GM19025 (cell line): ENCODE measurements at regions not wholly inside any gene's neighbourhood (a gene's known extent, or its start where the extent isn't known, plus 50 kb on each side); places are given as distances from the start of the nearest gene placed in this dataset.

Experiments
- ATAC-seq: cut with Tn5 transposase; IDR thresholded peaks from one replicate; pipeline ENCODE4 v1.9.1; 2021; ENCODE audit warnings: mild to moderate bottlenecking, low read depth, moderate library complexity; ENCODE audit not compliant: unreplicated experiment

DNA sequence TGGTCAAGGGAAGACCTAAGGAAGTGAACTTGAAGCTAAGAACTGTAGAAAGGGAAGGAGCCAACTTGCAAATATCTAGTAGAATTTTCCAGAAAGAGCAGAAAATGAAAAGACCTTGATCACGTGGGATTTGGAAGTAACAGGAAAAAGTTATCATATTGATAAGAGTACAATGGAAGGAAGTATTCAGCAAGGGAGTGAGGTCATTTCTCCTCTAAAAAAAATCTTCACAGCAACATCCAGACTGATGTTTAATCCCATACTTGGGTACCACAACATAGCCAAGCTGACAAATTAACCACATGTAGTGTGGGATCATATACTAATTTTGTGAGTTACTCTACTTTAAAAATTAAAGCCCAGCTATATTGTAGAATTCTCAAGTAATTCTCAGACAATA is 207.0 kb upstream of the CXCL12 start:
- ATAC-seq: no peak

DNA sequence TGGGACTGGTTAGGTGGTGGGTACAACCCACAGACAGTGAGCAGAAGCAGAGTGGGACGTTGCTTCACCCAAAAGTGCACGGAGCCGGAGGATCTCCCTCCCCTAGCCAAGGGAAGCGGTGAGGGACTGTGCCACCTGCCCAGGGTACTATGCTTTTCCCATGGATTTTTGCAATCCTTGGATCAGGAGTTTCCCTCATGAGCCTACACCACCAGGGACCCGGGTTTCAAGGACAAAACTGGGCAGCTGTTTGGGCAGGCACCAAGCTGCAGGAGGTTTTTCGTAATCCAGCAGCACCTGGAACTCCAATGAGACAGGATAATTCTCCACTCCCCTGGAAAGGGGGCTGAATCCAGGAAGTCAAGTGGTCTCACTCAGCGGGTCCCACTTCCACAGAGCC is 209.1 kb upstream of the CXCL12 start:
- ATAC-seq: no peak

DNA sequence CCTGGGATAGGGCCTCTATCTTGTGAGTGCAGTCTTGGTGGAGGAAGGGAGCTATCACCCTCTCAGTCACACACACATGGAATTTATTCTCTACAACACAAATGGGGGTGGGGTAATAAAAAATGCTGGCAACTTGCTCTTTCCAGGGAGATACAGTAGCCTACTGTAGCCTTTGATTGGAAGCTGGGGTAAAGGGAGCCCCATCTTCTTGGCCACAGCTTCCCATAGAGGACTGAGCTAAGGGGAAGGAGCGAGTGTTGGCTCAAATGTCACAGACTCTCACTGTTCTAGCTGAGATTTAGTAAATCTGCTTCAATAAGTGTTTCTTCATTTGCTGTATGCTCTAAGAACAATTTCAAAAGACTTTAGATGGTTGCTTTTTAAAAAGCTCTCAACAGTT is 222.2 kb upstream of the CXCL12 start:
- no peak for ATAC-seq

DNA sequence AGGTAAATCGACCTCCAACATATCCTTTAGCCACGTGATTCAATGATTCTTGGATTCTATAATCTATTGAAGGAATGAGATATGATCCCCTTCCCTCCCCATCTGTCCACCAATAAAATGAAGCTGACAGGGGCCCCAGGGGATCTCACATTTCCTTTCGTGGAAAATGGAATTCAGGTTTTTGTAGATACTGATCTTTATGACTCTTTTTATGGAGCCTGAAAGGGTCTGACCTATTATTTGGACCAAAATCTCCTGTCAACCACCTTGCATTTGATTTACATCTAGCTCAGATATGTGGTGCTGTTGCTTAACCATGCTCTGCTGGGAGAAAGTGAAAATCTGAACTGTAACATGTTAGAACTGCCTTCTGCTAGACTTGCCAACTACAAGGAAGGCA is 234.0 kb upstream of the CXCL12 start:
- no peak for ATAC-seq

DNA sequence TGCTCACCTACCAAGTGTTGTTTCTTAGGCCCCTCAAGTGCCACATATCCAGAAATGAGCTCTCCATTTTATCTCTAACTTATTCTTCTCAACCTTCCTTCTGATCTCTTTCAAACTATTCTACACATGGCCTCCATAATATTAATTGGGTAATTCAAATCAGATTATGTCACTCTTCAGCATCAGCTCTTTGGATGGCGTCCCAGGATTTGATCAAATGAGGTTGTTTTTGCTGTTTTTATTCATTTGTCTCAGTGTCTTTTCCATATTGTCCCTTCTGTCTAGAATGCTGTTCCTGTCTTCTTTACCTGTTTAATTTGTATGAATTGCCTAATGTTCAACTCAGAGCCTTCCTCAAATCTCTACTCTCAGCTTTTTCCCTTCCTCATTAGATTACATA is 234.6 kb upstream of the CXCL12 start:
- ATAC-seq: no peak

DNA sequence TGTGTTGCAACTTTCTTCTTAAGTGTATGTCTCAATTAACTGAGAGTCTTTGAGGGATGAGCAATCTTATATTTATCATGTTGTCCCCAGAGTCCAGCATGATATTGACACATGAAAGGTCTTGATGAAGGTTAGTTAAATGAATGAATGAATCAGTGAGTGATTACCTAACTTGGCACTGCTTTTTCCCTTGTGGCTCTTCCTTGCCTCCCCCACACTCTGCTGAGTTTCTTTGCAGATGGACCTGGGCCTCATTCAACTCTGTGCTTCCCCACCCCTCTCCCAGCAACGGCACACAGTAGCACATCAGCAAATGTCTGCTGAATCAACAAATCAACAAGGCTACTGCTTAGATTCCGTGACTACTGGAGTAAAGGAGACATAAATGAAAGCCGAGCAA is 235.1 kb upstream of the CXCL12 start:
- no peak for ATAC-seq

DNA sequence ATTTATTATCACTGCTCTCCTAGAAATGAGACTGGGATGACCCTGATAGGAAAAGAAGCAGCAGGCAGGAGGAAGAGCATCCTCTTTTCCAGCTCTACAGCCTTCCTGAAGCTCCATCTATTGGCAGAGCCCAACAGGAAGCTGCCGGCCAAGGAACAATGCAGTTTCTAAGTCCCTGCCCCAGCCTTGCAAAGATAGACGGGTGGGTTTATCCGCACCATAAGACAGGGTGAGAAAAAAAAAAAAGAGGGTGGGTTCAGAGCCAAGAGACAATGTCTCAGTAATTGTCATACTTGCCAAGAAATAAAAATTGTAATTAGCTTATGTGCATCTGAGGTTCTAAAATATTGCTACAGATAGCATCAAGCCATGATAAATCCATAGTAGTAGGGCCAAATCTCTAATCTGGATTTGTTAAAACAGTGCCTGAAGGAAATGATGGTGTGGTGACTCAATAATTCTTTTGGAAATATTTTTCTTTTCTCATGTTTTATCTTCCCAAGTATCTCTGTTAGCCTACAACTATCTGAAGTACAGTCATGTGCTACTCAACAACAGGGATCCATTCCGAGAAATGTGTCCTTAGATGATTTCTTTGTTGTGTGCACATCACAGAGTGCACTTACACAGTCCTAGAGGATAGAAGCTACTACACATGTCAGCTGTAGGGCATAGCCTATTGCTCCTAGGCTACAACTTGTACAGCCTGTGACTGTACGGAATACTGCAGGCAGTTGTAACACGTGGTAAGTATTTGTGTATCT is 242.9 kb upstream of the CXCL12 start:
- ATAC-seq: no peak

DNA sequence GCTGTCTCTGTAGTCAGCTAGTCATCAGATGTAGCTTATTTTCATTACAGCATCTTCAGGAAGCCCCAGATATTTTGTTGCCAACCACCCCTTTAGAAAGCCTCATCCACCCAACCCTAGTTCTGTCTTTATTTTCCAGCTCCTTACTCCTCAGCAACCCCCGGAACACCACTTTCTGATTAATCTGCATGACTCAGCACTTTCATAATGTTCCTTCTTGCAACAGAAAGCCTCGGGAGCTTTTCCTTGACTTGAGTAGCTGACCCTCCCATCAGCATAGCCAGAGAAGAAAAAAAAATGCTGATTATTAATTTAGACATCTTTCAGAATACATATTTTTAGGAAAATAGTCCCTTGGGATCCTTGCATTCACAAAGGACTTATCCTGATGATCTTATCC is 244.0 kb upstream of the CXCL12 start:
- ATAC-seq: no peak

DNA sequence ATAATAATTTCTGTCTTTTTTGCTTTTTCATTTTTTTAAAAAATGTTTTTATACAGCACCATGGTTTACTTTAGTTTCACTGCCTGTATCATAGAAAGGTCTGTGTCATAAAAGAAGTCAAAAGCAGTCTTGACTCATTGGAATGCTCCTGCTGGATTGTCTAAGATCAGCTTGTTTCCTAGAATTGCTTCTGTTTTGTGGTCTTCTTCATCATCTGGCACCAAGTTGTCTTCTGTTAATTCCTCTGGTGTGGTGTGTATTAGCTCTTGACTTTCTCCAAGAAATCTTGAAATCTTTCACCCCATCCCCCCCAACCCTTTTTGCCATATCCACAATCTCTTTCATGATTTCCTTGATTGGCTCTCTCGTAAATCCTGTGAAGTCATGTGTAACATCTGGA is 250.3 kb upstream of the CXCL12 start:
- ATAC-seq: no peak

DNA sequence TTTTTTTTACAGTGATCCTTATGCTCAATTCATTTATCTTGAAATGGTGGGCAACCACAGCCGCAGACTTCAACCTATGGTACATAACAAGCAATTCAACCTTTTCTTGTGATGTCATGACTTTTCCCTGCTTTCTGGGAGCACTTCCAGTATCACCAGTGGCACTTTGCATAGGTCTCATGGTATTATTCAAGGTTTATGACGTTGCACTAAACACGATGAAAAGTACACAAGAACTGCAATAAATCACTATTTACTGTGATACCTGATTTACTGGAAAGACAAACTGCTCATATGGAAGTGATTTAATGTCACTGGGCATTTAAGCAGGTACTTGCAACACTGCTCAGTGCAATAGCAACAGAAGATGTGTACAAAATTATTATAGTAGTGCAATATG is 251.7 kb upstream of the CXCL12 start:
- no peak for ATAC-seq

DNA sequence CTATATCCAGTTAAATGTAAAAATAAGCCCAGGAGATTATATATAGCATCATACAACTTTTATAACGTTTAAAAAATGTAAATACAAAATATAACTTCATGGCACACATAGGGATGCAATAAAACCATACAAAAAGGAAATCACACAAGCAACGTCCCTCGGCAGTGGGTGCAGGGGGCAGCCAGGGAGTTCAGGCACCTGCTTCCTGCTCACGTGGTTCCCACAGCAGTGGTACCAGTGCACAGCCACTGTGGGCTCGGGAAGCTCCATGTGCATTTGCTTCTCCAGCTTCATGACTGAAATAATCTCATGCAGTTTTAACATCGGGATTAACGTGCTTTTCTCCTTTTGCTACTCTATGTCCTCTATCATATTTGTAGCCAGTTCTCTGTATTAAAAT is 255.5 kb upstream of the CXCL12 start:
- ATAC-seq: no peak

DNA sequence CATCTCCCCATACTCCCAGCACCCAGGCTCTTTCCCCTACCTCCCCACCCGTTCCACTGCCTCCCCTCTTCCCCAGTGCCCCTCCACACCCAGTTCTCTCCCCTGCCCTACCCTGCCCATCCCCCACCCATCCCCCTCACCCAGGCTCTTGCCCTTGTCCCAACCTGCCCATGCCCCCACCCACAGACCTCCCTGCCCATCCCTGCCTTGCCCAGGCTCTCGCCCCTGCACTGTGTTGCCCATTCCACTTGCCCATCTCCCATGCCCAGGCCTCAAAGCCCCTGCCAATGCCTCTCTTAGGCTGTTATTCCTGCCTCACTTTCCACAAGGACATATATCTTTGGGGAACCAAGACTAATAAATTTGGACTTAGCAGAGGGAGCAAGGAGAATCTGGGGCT is 262.6 kb upstream of the CXCL12 start:
- ATAC-seq: no peak

DNA sequence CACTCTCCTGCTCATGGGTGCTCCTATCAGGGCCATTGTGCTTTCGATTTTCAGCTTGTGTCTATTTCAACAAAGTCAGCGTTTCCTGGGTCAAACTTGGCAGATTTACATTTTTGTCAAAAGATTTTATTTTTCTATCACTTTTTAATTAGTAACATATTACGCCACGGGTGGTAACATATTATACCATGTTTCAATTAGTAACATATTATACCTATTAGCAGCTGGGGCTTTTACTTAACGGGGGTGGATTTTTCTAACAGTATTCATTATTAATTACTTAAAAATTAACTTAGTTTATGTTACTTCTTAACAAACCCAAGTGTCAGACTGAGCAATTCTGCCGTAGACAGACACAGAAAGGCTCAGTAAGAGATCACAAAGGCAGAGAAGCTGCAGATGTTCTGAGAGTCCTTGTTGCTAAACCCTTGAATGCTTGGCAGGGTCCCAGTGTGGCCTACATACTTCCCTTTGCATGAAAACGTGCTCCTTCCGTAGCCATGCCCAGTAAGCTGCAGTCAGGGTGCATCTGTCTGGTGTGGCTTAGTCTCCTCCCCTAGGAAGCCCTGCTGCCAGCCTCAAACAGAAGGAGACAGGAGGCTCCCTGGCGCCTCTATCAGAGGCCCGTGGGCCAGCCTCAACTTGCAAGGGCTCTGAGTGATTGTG is 263.1 kb upstream of the CXCL12 start:
- peak; percentile 82 for ATAC-seq

DNA sequence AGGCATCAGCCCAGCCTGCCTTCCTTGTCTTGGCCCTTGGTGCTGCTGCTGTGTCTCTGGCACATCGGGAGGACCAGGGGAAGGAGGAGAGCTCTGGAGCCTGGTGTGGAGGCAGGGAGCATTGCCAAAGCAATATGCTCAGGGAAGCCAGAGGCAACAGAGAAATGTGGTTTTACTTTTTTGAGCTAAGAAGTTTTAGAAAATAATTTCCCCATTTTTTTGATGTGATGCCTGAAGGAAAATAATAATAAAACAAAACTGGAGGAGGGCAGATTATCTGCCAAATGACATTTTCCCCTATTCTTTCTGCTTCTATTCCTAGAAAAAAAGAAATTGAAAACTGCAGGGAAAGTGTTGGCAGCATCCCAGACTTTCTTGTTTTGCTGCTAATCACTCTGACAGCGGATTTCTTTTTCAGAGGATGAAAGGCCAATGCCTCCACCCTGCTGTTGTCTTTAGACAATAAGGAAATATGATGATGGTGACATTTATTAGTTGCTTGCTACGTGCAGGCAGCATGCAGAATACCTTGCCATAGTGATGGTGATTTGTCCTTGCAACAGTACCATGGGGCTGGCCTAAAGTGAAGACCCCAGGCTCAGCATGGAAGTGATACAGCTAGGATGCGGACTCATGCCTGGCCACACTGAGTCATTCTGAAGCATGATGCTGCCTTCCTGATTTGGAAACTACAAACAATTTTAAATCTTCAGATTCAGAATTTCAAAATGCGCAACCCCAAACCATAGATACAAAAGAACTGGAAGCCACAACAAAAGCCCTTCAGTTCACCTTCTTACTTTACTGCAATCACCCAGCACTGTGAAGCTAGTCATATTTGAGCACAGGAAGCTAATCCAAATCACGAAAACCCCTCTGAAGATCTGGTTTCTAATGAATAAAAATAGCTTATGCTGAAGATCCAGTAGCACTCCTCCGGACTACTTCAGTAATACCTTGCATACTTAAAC is 260.2 kb upstream of the TMEM72 start:
- ATAC-seq: no peak

DNA sequence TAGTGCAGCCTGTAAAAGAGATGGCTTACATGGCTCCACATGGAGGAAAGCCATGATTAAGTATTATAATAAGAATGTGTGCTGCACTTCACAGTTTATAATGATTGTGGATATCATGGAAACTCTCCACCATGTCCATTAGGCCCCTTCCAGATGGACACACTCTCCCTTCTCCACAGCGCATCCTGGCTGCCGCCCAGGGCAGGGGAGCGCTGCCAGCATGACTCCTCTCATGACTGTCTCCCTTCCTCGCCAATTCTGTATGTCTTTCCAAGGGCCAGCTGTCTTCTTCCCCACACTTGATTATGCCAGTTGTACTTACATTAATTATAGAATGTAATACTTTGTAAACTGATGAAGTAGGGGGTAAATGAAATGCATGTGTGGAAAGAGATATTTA is 259.3 kb upstream of the TMEM72 start:
- ATAC-seq: no peak

DNA sequence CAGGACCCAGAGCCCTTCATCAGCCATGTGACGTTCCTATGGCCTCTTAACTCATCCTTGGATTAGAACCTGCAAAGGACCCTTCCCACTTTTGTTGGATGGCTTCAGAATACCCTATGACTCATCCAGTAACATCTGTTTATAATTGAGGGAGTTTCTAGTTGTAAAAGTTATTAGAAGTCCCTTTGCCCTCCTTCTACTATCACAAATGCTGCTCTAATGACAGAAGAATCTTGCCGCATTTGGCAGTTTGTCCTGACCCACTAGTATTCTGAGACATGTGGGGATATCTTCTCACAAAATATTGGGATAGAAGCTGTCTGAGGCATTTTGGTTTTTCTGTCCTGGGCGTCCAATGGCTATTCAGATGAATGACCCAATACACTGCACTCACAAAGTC is 251.8 kb upstream of the TMEM72 start:
- no peak for ATAC-seq

DNA sequence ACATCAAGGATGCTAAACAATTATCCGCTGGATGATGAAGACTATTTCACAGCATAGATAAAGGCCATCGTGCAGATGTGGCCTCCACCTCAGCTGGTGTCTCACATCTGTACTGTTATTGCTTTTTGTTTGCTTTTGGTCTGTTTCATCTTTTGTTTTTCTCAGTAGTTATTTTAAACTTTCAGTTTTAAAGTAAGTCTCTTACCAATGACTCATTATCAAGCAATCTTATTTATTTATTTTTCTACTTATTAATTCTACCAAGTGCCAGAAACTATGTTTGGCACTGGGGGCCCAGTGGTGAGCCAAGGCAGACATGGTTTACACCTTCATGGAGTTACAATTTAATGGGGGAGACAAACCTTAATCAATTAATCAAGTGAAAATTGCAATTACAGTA is 250.9 kb upstream of the TMEM72 start:
- ATAC-seq: no peak

DNA sequence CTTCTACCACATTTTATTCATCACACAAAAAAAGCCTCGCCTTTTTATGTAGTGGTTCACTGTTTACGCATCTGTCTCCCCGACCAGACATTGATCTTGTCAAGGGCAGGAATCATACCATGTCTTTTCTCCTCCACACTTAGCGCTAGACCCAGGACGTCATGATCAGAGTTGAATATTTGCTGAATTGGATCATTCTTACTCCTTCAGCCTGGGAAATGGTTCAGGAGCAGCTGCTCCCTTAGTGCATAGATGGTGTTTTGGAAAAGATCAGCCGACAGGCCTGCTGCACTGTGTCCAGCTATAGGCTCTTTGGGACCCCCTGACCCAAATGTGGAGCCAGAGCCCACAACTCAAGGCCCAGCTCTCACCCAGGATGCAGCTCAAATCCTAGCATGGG is 249.1 kb upstream of the TMEM72 start:
- no peak for ATAC-seq

DNA sequence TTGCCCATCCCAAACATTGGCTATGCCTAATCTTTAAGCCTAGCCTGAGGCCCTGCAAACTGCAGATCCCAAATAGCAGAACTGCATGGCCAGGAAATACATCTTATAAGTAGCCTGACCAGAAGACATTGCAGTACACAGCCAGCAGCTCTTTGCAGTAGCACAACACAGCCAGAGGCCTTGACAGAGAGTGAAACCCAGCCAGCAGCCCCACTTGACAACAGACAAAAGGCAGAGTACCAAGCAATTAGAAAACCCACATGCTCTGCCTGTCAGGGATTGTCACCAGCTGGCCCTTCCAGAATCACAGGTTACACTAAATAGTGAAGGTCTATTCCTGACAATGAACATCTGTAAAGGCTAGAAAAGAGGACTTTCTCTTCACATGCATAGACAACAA is 242.8 kb upstream of the TMEM72 start:
- ATAC-seq: no peak

DNA sequence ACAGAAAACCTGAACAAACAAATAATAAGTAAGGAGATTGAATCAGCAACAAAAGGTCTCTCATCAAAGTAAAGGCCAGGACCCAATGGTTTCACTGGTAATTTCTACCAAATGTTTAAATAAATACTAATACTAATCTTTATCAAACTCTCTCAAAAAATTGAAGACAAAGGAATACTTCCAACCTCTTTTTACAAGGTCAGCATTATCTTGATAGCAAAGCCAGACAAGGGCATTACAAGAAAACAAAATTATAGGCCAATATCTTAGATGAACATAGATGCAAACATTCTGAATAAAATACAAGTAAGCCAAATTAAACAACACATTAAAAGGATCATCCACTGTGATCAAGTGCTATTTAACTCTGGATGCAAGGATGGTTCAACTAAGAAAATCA is 239.8 kb upstream of the TMEM72 start:
- no peak for ATAC-seq

DNA sequence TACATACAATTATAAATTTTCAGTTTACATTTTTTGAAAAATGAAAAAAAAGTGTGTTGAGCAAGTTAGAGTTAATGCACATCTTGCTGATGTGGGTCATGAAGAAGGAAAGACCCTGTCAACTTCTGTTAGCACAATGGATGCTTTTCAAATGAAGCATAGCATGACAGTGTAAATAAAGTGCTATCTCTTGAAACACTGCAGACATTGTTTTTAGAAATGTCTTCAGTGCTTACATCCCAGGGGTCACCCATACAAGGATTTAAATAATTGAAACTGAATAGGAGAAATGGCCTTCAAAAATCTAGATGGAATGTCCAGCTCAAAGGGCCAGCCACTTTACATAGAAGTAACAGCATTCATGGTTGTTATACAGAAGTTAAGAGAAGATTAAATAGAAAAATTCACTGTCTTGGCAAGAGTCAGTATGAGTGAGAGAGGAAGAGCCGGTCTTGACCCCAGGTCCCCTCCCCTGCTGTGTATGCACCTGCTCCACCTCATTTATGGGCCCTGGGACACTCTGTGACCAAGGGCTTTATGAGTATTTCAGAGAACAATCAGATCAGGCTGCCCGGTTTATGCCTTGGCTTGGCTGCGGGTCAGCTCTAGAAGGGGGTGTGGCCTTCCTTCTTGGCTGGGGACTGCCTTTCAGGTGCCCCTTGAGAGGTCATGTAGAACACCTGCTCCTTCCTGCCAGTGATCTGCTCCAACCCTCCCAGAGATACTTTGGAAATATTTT is 237.7 kb upstream of the TMEM72 start:
- no peak for ATAC-seq
